ENCODE measurements at regions not wholly inside any gene's neighbourhood (a gene's known extent, or its start where the extent isn't known, plus 50 kb on each side); places are given as distances from the start of the nearest gene placed in this dataset.

GRCh38 chr3:35392187-35392586, 247.1 kb upstream of the ARPP21 start:
- TF ChIP-seq, protein P1, sequence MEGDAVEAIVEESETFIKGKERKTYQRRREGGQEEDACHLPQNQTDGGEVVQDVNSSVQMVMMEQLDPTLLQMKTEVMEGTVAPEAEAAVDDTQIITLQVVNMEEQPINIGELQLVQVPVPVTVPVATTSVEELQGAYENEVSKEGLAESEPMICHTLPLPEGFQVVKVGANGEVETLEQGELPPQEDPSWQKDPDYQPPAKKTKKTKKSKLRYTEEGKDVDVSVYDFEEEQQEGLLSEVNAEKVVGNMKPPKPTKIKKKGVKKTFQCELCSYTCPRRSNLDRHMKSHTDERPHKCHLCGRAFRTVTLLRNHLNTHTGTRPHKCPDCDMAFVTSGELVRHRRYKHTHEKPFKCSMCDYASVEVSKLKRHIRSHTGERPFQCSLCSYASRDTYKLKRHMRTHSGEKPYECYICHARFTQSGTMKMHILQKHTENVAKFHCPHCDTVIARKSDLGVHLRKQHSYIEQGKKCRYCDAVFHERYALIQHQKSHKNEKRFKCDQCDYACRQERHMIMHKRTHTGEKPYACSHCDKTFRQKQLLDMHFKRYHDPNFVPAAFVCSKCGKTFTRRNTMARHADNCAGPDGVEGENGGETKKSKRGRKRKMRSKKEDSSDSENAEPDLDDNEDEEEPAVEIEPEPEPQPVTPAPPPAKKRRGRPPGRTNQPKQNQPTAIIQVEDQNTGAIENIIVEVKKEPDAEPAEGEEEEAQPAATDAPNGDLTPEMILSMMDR (optimal IDR thresholded peaks at IDR 0.05 in 1 of 3, IDR thresholded peaks at IDR 0.05 in 1 of 3, conservative IDR thresholded peaks at IDR 0.05 in 1 of 3; ENCODE audit: extremely low read depth in 1 of 3, insufficient read depth in 2 of 3, low read length in 3 of 3) = no peak
- TF ChIP-seq EZH2 (IDR thresholded peaks at IDR 0.05; ENCODE audit: low read length) = no peak

Data from keratinocyte (primary cell).